Superior temporal gyrus (tissue), 1 donor: ENCODE measurements at regions not wholly inside any gene's neighbourhood (a gene's known extent, or its start where the extent isn't known, plus 50 kb on each side); places are given as distances from the start of the nearest gene placed in this dataset.

Source experiments
- DNase-seq: peaks from one replicate; pipeline ENCODE4 v3.0.0-alpha.2; 2016; ENCODE audit errors: extremely low spot score

GRCh38 chr4:108400309-108400708, 220.1 kb upstream of the RPL34 start:
- no peak for DNase-seq

- DNase-seq = no peak
These were observed 220.6 kb upstream of the RPL34 start for GRCh38 chr4:108399610-108400265.

DNA sequence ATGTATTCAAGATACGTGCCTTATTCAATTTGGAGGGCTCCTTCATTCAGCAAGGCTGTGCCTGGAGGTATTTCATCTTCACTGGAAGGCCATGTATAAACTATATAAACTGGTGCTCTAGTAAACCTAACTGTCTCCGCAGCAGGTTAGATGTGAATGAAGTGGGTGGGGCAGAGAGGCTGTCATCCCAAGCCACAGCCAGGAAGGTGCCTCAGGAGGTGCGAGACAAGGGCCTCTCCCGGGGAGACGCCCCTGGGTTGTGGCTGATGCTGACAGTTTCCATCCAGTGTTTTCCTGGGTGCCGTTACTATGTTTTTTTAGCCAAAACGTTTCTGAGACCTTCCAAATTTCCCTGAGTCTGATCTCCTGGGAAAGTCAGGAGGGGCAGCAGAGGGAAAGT, 221.5 kb upstream of the RPL34 start:
- no peak for DNase-seq

DNA sequence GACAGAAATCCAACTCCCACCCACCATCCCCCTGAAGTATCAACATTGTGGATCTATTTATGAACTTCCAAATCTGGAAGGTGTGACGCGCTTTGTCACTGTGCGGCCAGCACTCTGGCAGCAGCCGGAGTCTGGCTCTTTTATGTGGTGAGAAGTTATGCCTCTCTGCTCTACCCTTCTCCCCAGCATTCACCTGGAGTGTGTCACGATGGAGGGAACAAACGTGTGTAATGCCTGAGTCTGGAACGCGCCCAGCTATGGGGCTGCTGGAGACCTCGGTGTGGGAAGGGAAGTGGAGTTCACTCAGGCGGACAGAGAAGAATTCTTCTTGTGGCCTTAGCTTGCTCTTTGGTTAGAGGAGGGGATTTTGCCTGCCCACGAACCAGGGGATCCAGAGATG, 222.1 kb upstream of the RPL34 start:
- no peak for DNase-seq

- DNase-seq = no peak
These were observed 222.5 kb upstream of the RPL34 start for GRCh38 chr4:108397850-108398249.

GRCh38 chr4:108396900-108397497, 223.4 kb upstream of the RPL34 start:
- DNase-seq = no peak

DNA sequence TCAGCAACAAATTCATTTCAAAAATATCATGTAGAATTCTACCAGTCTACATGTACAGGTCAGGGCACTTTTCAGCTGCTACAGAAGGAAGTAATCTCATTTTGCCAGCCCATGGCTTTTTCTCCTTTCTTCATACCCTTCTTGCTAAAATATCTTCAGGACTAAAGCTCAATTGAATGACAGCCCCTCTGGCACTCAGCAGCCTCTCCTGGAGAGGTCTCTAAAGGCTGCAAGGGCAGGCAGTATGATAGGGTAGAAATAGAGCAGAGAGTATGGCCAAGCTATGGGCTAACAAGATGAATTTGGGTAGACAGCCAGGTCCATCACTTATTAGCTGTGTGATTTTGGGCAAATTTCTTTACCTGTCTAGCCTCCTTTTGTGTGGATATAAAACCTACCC, 224.6 kb upstream of the RPL34 start:
- no peak for DNase-seq

- DNase-seq = no peak
These were observed 225.2 kb upstream of the LEF1 start for GRCh38 chr4:108393890-108394472.

GRCh38 chr4:108391701-108392455, 223.1 kb upstream of the LEF1 start:
- no peak for DNase-seq

DNA sequence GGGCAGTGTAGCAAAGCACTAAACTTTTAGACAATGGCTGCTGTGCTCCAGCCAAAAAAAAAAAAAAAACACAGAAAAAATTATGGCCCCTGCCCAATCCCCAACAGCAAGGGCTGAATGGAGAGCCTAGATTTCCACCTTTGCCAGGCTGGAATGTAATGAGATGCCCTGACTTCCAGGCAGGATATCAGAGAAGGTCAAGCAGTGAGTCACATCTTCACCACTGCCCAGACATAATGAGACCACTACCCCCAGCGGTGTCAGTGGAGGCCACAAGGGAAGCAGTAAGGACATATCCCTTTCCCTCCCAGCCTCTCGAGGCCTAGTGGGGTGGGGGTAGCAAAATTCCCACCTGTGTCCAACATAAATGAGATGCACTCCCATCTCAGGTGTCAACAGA, 216.3 kb upstream of the LEF1 start:
- no peak for DNase-seq

DNA sequence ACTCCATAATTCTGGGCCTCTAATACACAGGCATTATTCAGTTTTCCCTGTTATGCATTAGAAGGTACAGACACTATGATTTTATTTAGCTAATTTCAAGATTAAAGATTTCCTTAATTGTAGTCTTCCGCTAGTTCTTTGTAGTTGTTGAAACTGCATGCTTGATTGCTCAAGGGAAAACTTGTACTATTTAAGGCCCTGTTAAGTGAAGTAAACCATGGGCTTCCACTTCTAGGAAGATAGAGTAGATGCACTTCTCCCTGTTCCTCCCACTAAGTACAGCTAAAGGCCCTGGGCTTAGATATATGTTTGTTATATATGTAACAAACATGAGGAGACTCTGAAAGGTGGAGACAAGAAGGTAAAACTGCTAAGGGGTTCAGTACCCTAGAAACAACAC, 215.8 kb upstream of the LEF1 start:
- no peak for DNase-seq

DNA sequence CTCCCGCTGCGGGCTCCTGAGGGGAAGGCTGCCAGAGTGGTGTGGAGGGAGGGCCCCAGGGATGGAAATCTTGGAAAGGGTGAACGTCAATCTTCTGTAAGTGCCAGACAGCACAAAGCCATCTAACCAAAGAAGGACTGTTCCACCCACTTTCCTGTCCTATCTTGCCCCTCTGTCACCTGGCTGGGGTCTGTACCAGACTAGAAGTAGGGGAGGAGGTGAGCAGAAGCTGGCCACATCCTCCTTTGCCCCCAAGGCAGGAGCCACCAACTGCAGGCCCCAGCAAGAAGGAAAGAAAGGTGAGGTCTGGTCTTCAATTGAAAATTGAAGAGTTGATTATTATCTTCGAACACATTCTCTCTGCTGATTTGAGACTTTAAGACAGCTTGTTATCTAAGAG, 214.4 kb upstream of the LEF1 start:
- DNase-seq = no peak

DNA sequence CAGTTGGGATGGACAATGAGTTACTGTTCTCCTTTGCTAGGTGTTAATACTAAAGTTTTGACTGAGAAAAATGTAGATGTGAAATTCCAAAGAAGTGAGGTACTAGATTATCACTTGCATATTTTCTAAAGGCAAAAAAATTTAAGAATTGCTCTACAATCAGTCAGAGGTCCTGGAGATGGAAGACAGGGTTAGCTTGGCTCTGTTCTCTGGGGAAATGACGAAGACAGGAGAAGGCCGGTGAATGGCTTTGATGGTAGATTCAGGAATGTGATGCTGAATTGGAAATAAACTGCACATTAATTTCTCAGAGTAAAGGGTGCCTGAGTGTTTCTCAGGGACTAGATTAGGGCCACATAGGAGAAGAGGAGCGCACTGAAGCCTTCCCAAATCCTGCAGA, 214.0 kb upstream of the LEF1 start:
- no peak for DNase-seq

- DNase-seq = no peak
These were observed 209.4 kb upstream of the LEF1 start for GRCh38 chr4:108378164-108378563.

- DNase-seq = no peak
These were observed 208.3 kb upstream of the LEF1 start for GRCh38 chr4:108377021-108377420.

DNA sequence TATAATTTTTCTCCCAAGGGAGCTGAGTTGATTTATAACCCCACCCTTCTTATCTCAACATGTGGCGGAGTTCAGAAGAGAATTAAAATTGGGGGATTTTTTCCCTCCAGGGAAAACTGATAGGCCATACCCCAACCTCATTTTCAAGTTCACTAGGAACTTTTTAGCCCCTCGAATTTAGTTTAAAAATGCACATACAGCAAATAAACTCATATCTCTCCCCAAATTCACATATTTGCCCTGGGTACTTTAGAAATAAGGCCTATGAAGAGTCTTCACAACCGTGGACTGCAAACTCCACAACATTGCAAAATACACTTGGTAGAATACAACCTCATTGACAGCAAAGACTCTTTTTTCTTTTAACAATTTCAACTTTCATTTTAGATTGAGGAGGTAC, 206.7 kb upstream of the LEF1 start:
- DNase-seq = no peak

DNA sequence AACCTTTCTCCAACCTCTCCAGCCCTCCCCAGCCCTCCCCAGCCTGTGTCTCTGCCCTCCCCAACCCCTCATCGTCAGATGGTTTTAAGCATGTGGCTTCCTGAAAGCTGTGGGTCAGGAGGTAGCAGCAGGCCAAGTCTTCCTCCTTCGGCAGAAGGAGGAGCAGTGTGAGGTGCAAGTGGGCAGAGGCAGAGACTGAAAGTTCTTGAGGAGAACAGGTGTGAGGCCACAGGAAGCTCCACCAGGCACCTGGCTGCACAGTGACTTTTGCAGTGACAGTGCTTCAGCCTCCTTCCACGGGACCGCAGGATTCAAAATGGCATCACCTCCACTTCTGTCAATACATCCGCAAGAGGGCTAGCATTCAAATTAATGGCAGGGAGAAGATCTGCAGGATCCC, 203.9 kb upstream of the LEF1 start:
- DNase-seq = no peak

DNA sequence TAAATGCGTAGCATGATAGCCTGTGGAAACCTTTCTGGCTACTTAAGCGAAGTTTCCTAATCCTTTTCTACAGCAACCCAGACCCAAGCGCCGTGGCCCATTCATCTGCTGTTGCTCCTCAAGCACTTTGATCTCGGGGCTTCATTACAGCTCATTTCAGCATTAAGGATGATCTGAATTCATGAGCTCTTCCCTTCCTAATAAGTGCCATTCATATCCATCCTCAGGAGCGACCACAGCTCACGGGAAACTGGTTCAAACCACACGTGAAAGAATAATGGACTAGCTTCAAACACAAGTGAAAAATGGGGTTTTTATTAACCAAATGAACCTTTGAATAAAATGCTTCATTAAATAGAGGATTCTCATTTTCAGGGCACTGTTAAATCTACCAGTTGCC, 202.6 kb upstream of the LEF1 start:
- DNase-seq = no peak

DNA sequence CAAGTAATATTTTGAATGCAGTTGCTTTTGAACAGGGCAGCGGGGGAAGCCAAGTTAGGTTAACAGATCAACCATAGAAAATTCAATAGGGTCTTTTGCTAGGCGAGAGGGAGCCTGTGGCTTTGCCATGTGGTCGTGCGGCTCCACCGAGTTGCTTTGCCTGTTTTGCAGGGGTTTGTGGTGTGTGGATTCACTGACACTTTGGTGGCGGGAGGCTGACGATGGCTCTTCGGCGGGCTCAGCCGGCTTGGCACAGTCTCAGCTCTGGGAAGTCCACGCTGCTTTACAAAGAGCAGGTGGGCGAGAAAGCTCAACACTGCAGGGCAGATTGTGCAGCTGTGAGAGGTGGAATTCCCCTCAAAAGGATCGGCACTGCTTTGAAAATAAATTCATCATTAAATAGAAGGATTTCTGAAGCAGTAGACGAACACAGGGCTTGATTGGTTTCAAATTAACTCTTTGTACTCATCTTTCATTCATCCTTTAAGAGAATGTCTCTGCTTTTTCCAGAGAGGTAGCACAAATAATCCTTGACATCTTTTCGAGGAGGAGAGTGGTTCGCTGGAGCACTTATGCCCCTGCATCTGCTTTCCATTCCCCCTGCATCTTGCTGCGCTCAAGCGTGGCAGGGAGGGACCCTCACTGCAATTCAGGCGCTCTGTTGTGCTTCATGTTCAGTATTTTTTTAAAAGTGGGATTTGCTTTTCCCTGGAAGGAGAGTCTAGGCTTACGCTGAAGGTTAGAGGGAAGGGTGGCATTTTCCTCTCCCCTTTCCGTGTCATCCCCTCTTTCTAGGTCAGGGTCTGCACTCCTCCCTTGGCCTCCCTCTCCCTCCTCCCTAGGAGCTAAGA, 201.8 kb upstream of the LEF1 start:
- DNase-seq = no peak

- no peak for DNase-seq
These were observed 200.4 kb upstream of the LEF1 start for GRCh38 chr4:108369035-108369655.

GRCh38 chr4:108367751-108368150, 199.0 kb upstream of the LEF1 start:
- no peak for DNase-seq

DNA sequence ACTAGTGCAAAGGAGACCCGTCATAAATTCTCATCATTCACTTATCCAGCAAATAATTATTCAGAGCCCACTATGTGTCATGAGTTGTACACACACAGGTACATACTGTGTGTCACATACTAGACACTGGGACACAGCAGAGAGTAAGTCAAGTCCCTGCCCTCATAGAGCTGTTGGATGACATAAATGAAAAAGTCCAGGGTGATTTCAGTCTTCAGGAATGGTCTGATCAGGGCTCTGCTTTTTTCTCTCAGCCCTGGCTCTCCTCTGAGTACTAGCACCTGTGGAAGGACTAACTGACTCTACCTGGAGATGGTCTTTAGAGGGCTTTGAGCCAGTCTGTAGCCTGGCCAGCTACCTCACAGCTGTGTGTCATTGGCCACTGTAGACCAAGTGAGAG, 198.0 kb upstream of the LEF1 start:
- no peak for DNase-seq
